ENCODE measurements at regions not wholly inside any gene's neighbourhood (a gene's known extent, or its start where the extent isn't known, plus 50 kb on each side); places are given as distances from the start of the nearest gene placed in this dataset.

- DNase-seq (ENCODE audit: low read depth), result no peak
These were observed 161.0 kb downstream of the TRMT11 start for GRCh38 chr6:126147291-126147815.

- no peak for DNase-seq (ENCODE audit: low read depth)
These were observed 162.5 kb downstream of the TRMT11 start for GRCh38 chr6:126148853-126149252.

DNA sequence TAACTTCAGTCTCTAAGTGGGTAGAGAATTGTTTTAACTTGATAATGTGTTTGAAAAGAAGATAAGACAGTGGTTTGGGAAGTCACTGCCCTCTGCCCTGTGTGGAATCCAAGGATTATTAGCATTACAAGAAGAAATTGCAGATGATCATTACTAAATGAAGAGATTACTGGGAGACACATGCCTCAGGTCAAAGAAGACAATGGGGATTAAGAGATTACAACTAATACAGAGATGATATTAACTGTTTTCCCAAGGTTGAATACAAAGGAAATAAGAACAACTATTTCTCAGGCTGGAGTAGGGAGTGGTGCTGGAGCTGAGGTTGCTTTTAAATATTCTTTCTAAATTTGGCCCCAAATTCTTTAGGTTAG is 166.0 kb downstream of the TRMT11 start:
- DNase-seq (ENCODE audit: low read depth), result no peak

- DNase-seq (ENCODE audit: low read depth), result no peak
These were observed 167.3 kb downstream of the TRMT11 start for GRCh38 chr6:126153661-126154060.

DNA sequence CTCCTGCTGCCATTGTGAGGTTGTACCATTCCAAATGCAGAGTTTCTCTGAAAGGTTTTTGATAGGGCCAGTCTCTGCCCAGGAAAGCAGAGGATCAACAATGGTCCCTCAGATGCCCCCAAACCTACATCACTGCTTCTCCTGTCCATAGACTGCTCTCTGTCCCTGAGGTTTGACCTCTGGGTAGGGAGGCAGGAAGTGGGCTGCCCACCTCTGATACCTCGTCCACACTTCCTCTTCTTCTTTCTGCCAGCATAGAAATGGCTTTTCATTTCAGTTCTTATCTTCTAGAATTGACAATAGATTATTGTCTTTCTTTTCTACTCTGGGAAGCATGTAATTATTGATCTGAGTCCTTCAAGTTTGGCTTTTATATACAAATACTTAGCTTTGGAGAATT is 170.6 kb downstream of the TRMT11 start:
- DNase-seq (ENCODE audit: low read depth), result no peak

GRCh38 chr6:126167726-126168125 is 172.2 kb upstream of the CENPW start:
- DNase-seq (ENCODE audit: low read depth), result peak; percentile 31

DNA sequence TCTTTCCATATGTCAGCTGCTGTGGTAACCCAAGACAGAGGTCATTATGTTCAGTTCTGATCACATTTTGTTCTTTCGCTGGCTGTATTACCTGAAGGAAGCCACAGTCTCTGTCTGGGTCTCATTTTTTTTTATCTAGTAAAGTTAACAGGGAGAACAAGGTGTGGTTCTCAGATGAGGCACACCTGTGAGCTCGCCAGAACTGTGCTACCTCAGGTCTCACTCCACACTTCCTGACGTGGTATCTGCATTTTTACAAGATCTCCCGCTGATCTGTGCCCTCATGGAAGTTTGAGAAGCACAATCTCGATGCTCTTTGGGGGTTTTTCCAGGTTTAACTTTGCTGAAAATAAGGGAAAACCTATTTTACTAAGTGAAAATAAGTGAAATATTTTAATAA is 169.5 kb upstream of the CENPW start:
- DNase-seq (ENCODE audit: low read depth), result no peak

GRCh38 chr6:126170978-126171382 is 168.9 kb upstream of the CENPW start:
- DNase-seq (ENCODE audit: low read depth), result no peak

DNA sequence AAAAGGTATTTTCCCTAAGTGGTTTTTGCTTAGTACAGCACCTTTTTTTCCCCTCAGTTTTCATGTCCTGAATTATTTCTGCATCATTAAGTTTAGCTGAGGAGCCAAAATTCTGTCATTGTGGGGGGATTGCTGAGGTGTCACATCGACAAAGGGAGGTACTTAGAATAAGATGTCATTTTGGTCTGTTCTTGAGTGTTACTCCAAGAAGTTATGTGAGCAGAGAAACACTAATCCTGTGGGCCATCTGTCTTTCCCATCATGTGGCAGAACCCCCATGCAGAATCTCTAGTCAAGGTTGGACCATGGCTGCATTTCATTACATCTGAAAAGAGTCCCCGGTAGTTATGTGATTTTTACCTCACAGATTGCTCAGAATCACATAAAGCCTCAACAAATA is 167.8 kb upstream of the CENPW start:
- DNase-seq (ENCODE audit: low read depth), result no peak

DNA sequence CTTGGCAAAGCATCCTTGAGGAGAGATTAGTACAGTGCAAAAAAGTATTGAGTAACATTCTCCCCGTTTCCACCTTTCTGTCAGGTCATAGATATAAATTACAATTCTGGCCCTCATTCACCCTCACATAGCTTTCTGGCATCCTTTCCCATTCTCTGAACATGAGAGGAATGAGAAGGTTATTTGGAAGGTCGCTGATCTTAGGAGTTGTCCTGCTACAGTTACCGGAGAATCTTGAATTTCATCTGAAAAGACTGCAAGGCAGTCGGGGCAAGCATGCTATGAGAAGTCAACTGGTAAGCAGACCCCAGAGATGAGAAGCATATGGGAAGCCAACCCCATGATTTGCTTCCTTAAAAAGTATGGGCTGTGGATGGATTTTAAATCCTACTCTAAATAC is 166.7 kb upstream of the CENPW start:
- no peak for DNase-seq (ENCODE audit: low read depth)

DNA sequence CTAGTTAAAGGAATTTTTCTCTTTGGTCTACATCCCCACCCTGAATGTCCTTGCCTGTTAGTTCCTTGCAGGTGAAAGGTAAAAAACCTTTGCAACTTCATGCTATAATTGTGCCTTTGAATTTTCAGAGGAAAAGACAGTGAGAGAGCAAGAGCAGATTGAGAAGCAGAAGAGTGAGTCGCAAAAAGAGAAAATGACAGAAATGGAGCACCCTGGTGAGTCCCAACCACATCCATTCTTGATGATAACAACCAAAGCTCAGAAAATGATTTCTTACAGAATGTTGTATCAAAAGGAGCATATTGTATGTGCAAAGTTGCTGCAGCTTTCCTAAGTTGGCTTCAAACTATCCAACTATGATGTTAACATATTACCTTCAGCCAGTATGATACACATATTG is 165.2 kb upstream of the CENPW start:
- no peak for DNase-seq (ENCODE audit: low read depth)

GRCh38 chr6:126175251-126175650 is 164.7 kb upstream of the CENPW start:
- DNase-seq (ENCODE audit: low read depth), result no peak

GRCh38 chr6:126176282-126176681 is 163.6 kb upstream of the CENPW start:
- DNase-seq (ENCODE audit: low read depth), result no peak

GRCh38 chr6:126180585-126180984 is 159.3 kb upstream of the CENPW start:
- no peak for DNase-seq (ENCODE audit: low read depth)

- no peak for DNase-seq (ENCODE audit: low read depth)
These were observed 158.7 kb upstream of the CENPW start for GRCh38 chr6:126181173-126181741.

GRCh38 chr6:126181890-126182289 is 158.0 kb upstream of the CENPW start:
- no peak for DNase-seq (ENCODE audit: low read depth)

GRCh38 chr6:126182650-126183311 is 157.1 kb upstream of the CENPW start:
- no peak for DNase-seq (ENCODE audit: low read depth)

DNA sequence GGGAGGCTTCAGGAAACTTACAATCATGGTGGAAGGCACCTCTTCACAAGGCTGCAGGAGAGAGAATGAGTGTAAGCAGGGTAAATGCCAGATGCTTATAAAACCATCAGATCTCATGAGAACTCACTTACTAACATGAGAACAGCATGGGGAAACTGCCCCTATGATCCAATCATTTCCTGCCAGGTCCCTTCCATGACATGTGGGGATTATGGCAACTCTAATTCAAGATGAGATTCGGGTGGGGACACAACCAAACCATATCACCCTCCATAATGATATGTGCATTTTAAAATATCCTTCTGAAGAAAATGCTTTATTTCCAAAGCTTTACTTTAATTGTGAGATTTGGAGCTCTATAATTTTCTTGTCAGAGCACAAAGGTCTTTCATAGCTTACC is 154.1 kb upstream of the CENPW start:
- no peak for DNase-seq (ENCODE audit: low read depth)

GRCh38 chr6:126188279-126188909 is 151.5 kb upstream of the CENPW start:
- no peak for DNase-seq (ENCODE audit: low read depth)

- DNase-seq (ENCODE audit: low read depth), result no peak
These were observed 144.2 kb upstream of the CENPW start for GRCh38 chr6:126195625-126196236.

DNA sequence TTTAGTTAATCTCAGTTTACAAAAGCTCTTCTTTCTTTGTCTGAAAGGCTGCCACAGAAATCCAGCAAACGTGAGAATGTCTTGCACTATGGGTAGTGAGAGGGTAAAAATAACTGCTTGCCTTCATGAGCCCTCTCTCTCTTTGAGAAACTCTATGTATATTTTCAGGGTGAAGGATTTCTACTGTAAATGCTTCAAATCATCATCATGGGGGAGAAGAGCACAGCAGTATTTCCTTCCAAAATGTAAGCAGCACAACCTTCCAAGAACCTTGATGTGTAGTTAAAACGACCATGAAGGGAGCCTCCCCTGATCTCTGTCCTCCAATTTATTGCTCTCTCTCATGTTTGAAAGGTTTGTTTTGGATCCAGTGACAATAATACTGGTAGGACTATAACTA is 141.3 kb upstream of the CENPW start:
- no peak for DNase-seq (ENCODE audit: low read depth)

DNA sequence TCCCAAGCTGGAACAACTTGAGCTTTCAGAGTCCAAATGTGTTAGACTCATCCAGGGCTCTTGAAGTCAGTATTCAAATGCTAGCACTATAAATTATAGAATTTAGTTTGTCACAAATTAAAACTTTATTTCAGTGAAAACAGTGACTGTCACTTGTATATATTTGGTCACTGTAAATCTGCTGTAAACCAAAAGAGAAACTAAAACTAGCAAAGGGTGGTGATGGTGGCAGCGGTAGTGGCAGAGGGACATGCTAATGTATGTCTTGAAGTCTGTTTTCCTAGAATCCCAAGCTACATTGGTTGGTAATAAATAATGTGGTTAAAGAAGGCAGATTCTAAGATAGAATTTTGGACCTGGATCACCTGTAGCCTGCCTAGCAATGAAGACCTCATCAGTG is 140.4 kb upstream of the CENPW start:
- DNase-seq (ENCODE audit: low read depth), result no peak

GRCh38 chr6:126202707-126203106 is 137.2 kb upstream of the CENPW start:
- no peak for DNase-seq (ENCODE audit: low read depth)

Data from forelimb muscle (tissue), 1 donor.